ENCODE measurements at regions not wholly inside any gene's neighbourhood (a gene's known extent, or its start where the extent isn't known, plus 50 kb on each side); places are given as distances from the start of the nearest gene placed in this dataset.

GRCh38 chrX:5155301-5155700, 1073.4 kb downstream of the NLGN4X start:
- no peak for TF ChIP-seq CTCF (IDR thresholded peaks at IDR 0.05)
- no peak for TF ChIP-seq POLR2A (IDR thresholded peaks at IDR 0.05; ENCODE audit: low read depth)
- TF ChIP-seq POLR2AphosphoS5 (IDR thresholded peaks at IDR 0.05) = no peak
- no peak for TF ChIP-seq EP300 (IDR thresholded peaks at IDR 0.05)
